ENCODE measurements at regions not wholly inside any gene's neighbourhood (a gene's known extent, or its start where the extent isn't known, plus 50 kb on each side); places are given as distances from the start of the nearest gene placed in this dataset.

GRCh38 chr3:34066328-34066727, 267.9 kb downstream of the PDCD6IP start:
- Histone ChIP-seq H3K18ac (ENCODE audit: low read depth in 1 of 2, low read length in 2 of 2) (no peak overlapping the region), H3K9me3 (ENCODE audit: control insufficient read depth, low read length) (no peaks in the 10 kb centered on the region), H3K23ac (ENCODE audit: low read length in 2 of 2) (no peak overlapping the region), H3K4me2 (ENCODE audit: low read length, poor library complexity, severe bottlenecking) (no peak overlapping the region), H4K8ac (ENCODE audit: low read length) (no peak overlapping the region), H3K4me1 (ENCODE audit: control insufficient read depth, insufficient read depth, low read depth, low read length) (no peaks in the 10 kb centered on the region), H4K91ac (ENCODE audit: low read length) (no peak overlapping the region), H2BK15ac (ENCODE audit: low read depth, poor library complexity, severe bottlenecking) (no peak overlapping the region), H3K27ac (ENCODE audit: low read length, poor library complexity, severe bottlenecking) (no peak overlapping the region), H3K14ac (ENCODE audit: low read length in 2 of 2) (no peak overlapping the region), H2BK120ac (ENCODE audit: low read depth, low read length) (no peak overlapping the region), H3K9ac (ENCODE audit: low read length) (no peak overlapping the region), H3K4ac (ENCODE audit: low read depth in 1 of 2, low read length in 2 of 2) (no peak overlapping the region), H2BK12ac (ENCODE audit: low read length in 2 of 2) (no peak overlapping the region), H3K36me3 (ENCODE audit: control insufficient read depth in 1 of 2, insufficient read depth in 2 of 2, low read depth in 1 of 2, low read length in 2 of 2) (no peaks in the 10 kb centered on the region), H3K27me3 (ENCODE audit: control insufficient read depth in 1 of 2, insufficient read depth in 1 of 2, low read length in 2 of 2) (no peaks in the 10 kb centered on the region), H3K4me3 (ENCODE audit: insufficient read depth in 1 of 2, low read depth in 1 of 2, low read length in 2 of 2) (no peak overlapping the region), H2AFZ (ENCODE audit: low read depth, low read length) (no peak overlapping the region), H2BK5ac (ENCODE audit: low read depth, low read length, poor library complexity, severe bottlenecking) (no peak overlapping the region), H3K79me1 (replicated peaks; ENCODE audit: low read length, poor library complexity, severe bottlenecking) (no peaks in the 10 kb centered on the region), H2AK5ac (ENCODE audit: low read length, severe bottlenecking) (no peak overlapping the region)
- DNase-seq = no peak
- 82% methylated on average over 2 of the region's 2 CpGs for WGBS

GRCh38 chr3:34066999-34067398, 268.6 kb downstream of the PDCD6IP start:
- Histone ChIP-seq H2AFZ (ENCODE audit: low read depth, low read length) (no peak overlapping the region), H3K9ac (ENCODE audit: low read length) (no peak overlapping the region), H2AK5ac (ENCODE audit: low read length, severe bottlenecking) (no peak overlapping the region), H2BK15ac (ENCODE audit: low read depth, poor library complexity, severe bottlenecking) (no peak overlapping the region), H3K79me1 (replicated peaks; ENCODE audit: low read length, poor library complexity, severe bottlenecking) (no peaks in the 10 kb centered on the region), H2BK12ac (ENCODE audit: low read length in 2 of 2) (no peak overlapping the region), H3K36me3 (ENCODE audit: control insufficient read depth in 1 of 2, insufficient read depth in 2 of 2, low read depth in 1 of 2, low read length in 2 of 2) (no peaks in the 10 kb centered on the region), H3K27ac (ENCODE audit: low read length, poor library complexity, severe bottlenecking) (no peak overlapping the region), H3K4me1 (ENCODE audit: control insufficient read depth, insufficient read depth, low read depth, low read length) (no peaks in the 10 kb centered on the region), H3K27me3 (ENCODE audit: control insufficient read depth in 1 of 2, insufficient read depth in 1 of 2, low read length in 2 of 2) (no peaks in the 10 kb centered on the region), H3K4ac (ENCODE audit: low read depth in 1 of 2, low read length in 2 of 2) (no peak overlapping the region), H3K14ac (ENCODE audit: low read length in 2 of 2) (no peak overlapping the region), H3K4me3 (ENCODE audit: insufficient read depth in 1 of 2, low read depth in 1 of 2, low read length in 2 of 2) (no peak overlapping the region), H3K18ac (ENCODE audit: low read depth in 1 of 2, low read length in 2 of 2) (no peak overlapping the region), H4K8ac (ENCODE audit: low read length) (no peak overlapping the region), H3K4me2 (ENCODE audit: low read length, poor library complexity, severe bottlenecking) (no peak overlapping the region), H4K91ac (ENCODE audit: low read length) (no peak overlapping the region), H2BK120ac (ENCODE audit: low read depth, low read length) (no peak overlapping the region), H3K23ac (ENCODE audit: low read length in 2 of 2) (no peak overlapping the region), H3K9me3 (ENCODE audit: control insufficient read depth, low read length) (no peaks in the 10 kb centered on the region), H2BK5ac (ENCODE audit: low read depth, low read length, poor library complexity, severe bottlenecking) (no peak overlapping the region)
- DNase-seq = no peak
- WGBS = 51% methylated on average over 2 of the region's 2 CpGs

GRCh38 chr3:34067536-34068051, 269.2 kb downstream of the PDCD6IP start:
- no peak overlapping the region for H4K91ac ChIP-seq (ENCODE audit: low read length)
- H3K23ac ChIP-seq (ENCODE audit: low read length in 2 of 2) = no peak overlapping the region
- no peak overlapping the region for H3K4me3 ChIP-seq (ENCODE audit: insufficient read depth in 1 of 2, low read depth in 1 of 2, low read length in 2 of 2)
- H3K4me1 ChIP-seq (ENCODE audit: control insufficient read depth, insufficient read depth, low read depth, low read length) = no peaks in the 10 kb centered on the region
- H3K79me1 ChIP-seq (replicated peaks; ENCODE audit: low read length, poor library complexity, severe bottlenecking) = no peaks in the 10 kb centered on the region
- no peak overlapping the region for H3K27ac ChIP-seq (ENCODE audit: low read length, poor library complexity, severe bottlenecking)
- DNase-seq = no peak
- no peak overlapping the region for H3K4me2 ChIP-seq (ENCODE audit: low read length, poor library complexity, severe bottlenecking)
- H2BK12ac ChIP-seq (ENCODE audit: low read length in 2 of 2) = no peak overlapping the region
- H2BK120ac ChIP-seq (ENCODE audit: low read depth, low read length) = no peak overlapping the region
- no peak overlapping the region for H3K18ac ChIP-seq (ENCODE audit: low read depth in 1 of 2, low read length in 2 of 2)
- H3K9ac ChIP-seq (ENCODE audit: low read length) = no peak overlapping the region
- no peak overlapping the region for H2AFZ ChIP-seq (ENCODE audit: low read depth, low read length)
- H3K4ac ChIP-seq (ENCODE audit: low read depth in 1 of 2, low read length in 2 of 2) = no peak overlapping the region
- no peaks in the 10 kb centered on the region for H3K27me3 ChIP-seq (ENCODE audit: control insufficient read depth in 1 of 2, insufficient read depth in 1 of 2, low read length in 2 of 2)
- H2BK15ac ChIP-seq (ENCODE audit: low read depth, poor library complexity, severe bottlenecking) = no peak overlapping the region
- H2AK5ac ChIP-seq (ENCODE audit: low read length, severe bottlenecking) = no peak overlapping the region
- H2BK5ac ChIP-seq (ENCODE audit: low read depth, low read length, poor library complexity, severe bottlenecking) = no peak overlapping the region
- H3K14ac ChIP-seq (ENCODE audit: low read length in 2 of 2) = no peak overlapping the region
- WGBS = 92% methylated on average over 3 of the region's 5 CpGs
- H3K36me3 ChIP-seq (ENCODE audit: control insufficient read depth in 1 of 2, insufficient read depth in 2 of 2, low read depth in 1 of 2, low read length in 2 of 2) = no peaks in the 10 kb centered on the region
- no peak overlapping the region for H4K8ac ChIP-seq (ENCODE audit: low read length)
- no peaks in the 10 kb centered on the region for H3K9me3 ChIP-seq (ENCODE audit: control insufficient read depth, low read length)

GRCh38 chr3:34068505-34068904, 270.1 kb downstream of the PDCD6IP start:
- H2AFZ ChIP-seq (ENCODE audit: low read depth, low read length) = no peak overlapping the region
- H2BK5ac ChIP-seq (ENCODE audit: low read depth, low read length, poor library complexity, severe bottlenecking) = no peak overlapping the region
- no peak overlapping the region for H3K18ac ChIP-seq (ENCODE audit: low read depth in 1 of 2, low read length in 2 of 2)
- H2BK12ac ChIP-seq (ENCODE audit: low read length in 2 of 2) = no peak overlapping the region
- H3K9me3 ChIP-seq (ENCODE audit: control insufficient read depth, low read length) = no peaks in the 10 kb centered on the region
- no peak overlapping the region for H4K8ac ChIP-seq (ENCODE audit: low read length)
- no peak overlapping the region for H3K27ac ChIP-seq (ENCODE audit: low read length, poor library complexity, severe bottlenecking)
- WGBS = 85% methylated on average over 7 of the region's 7 CpGs
- H4K91ac ChIP-seq (ENCODE audit: low read length) = no peak overlapping the region
- H3K27me3 ChIP-seq (ENCODE audit: control insufficient read depth in 1 of 2, insufficient read depth in 1 of 2, low read length in 2 of 2) = no peaks in the 10 kb centered on the region
- no peak overlapping the region for H2BK120ac ChIP-seq (ENCODE audit: low read depth, low read length)
- H3K4me1 ChIP-seq (ENCODE audit: control insufficient read depth, insufficient read depth, low read depth, low read length) = no peaks in the 10 kb centered on the region
- no peaks in the 10 kb centered on the region for H3K79me1 ChIP-seq (replicated peaks; ENCODE audit: low read length, poor library complexity, severe bottlenecking)
- H2BK15ac ChIP-seq (ENCODE audit: low read depth, poor library complexity, severe bottlenecking) = no peak overlapping the region
- H3K23ac ChIP-seq (ENCODE audit: low read length in 2 of 2) = no peak overlapping the region
- no peak overlapping the region for H3K4me3 ChIP-seq (ENCODE audit: insufficient read depth in 1 of 2, low read depth in 1 of 2, low read length in 2 of 2)
- no peak overlapping the region for H3K4ac ChIP-seq (ENCODE audit: low read depth in 1 of 2, low read length in 2 of 2)
- no peak for DNase-seq
- H3K14ac ChIP-seq (ENCODE audit: low read length in 2 of 2) = no peak overlapping the region
- no peak overlapping the region for H3K4me2 ChIP-seq (ENCODE audit: low read length, poor library complexity, severe bottlenecking)
- H2AK5ac ChIP-seq (ENCODE audit: low read length, severe bottlenecking) = no peak overlapping the region
- H3K36me3 ChIP-seq (ENCODE audit: control insufficient read depth in 1 of 2, insufficient read depth in 2 of 2, low read depth in 1 of 2, low read length in 2 of 2) = no peaks in the 10 kb centered on the region
- H3K9ac ChIP-seq (ENCODE audit: low read length) = no peak overlapping the region

Measured in mesenchymal stem cell (in vitro differentiated cells and primary cell).